ENCODE measurements at regions not wholly inside any gene's neighbourhood (a gene's known extent, or its start where the extent isn't known, plus 50 kb on each side); places are given as distances from the start of the nearest gene placed in this dataset.

- TF ChIP-seq CTCF (IDR thresholded peaks at IDR 0.05) (no peak), EP300 (IDR thresholded peaks at IDR 0.05) (no peak)
These were observed 270.7 kb downstream of the FSIP2 start for GRCh38 chr2:186009341-186009740.
